ENCODE measurements at regions not wholly inside any gene's neighbourhood (a gene's known extent, or its start where the extent isn't known, plus 50 kb on each side); places are given as distances from the start of the nearest gene placed in this dataset.

DNA sequence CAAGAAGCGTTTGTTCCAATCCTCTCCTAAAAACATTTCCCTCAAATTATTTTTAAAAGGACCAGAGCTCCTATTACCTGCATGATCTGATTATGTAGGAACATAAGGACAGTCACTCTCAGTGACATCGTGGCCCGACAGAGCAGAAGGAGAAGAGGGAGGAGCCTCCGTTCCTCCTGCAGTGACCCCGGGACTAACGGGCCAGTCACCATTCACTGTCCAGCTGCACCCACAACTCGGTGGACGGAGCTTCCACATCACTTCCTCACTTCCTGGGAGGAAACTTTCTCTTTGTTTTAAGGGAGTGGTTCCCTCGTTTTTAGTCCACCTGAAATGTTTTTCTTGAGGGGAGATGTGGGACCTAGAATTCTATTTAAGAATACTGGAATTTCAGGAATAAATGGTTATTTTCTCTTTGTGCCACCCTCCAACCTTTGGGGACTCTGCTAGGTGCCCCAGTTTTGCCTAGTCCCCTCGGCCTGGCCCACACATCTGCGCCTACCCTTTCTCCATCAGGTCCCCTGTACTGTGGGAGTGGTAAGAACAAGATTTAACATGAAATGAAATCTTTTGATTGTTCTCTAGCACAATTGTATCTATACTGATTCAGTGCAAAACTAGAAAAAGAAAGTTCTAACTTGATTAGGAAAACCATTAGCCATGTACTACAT, 173.5 kb upstream of the RNF32 start:
- no peak for TF ChIP-seq GATA2 (IDR thresholded peaks at IDR 0.05; ENCODE audit: low read depth, low read length)

GRCh38 chr7:156466272-156466671, 174.3 kb upstream of the RNF32 start:
- TF ChIP-seq GATA3 (IDR thresholded peaks at IDR 0.05; ENCODE audit: low read depth, low read length) = no peak
- TF ChIP-seq GATA2 (IDR thresholded peaks at IDR 0.05; ENCODE audit: low read depth, low read length) = no peak

GRCh38 chr7:156465186-156465585, 175.4 kb upstream of the RNF32 start:
- no peak for TF ChIP-seq GATA3 (IDR thresholded peaks at IDR 0.05; ENCODE audit: low read depth, low read length)
- no peak for TF ChIP-seq GATA2 (IDR thresholded peaks at IDR 0.05; ENCODE audit: low read depth, low read length)

GRCh38 chr7:156464339-156464738, 176.2 kb upstream of the RNF32 start:
- no peak for TF ChIP-seq GATA3 (IDR thresholded peaks at IDR 0.05; ENCODE audit: low read depth, low read length)
- TF ChIP-seq GATA2 (IDR thresholded peaks at IDR 0.05; ENCODE audit: low read depth, low read length) = no peak

- TF ChIP-seq GATA3 (IDR thresholded peaks at IDR 0.05; ENCODE audit: low read depth, low read length) (no peak), GATA2 (IDR thresholded peaks at IDR 0.05; ENCODE audit: low read depth, low read length) (no peak)
These were observed 177.3 kb upstream of the RNF32 start for GRCh38 chr7:156463280-156463679.

DNA sequence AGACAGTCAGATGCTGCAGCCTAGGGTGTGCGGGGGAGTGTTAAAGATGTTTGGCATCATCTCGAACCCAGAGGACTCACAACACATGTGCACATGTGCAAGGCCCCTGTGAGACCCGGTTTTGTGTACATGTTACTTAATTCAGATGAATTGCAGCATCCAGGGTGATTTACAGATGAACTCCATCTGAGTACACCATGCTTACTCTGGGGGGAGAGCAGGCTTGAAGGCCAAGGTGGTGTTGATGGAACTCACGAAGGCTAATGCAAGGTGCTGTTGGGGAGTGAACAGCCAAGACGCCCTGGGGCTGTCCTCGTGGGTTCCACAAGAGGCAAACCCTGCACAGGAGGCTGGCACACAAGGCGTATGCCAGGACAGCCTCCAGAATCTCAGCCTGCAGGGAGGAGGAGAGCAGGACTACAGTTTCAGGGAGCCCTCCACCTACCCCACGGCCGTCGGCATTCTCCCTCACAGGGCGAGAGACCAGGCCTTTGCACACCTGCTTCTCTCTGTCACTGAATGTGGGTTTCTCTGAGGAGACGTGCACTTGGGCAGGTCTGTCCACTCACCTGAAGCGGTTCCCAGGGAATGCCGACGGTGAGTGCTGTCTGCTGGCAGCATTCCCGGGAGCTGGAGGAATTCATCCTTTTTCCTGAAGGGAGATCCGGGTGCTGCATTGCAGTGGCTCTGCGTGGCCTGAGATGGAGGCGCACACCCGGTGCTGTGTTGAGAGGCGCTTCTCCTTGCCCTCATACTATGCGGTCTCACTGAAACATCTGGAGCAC, 178.5 kb upstream of the RNF32 start:
- TF ChIP-seq GATA2 (IDR thresholded peaks at IDR 0.05; ENCODE audit: low read depth, low read length) (no peak), GATA3 (IDR thresholded peaks at IDR 0.05; ENCODE audit: low read depth, low read length) (no peak)

DNA sequence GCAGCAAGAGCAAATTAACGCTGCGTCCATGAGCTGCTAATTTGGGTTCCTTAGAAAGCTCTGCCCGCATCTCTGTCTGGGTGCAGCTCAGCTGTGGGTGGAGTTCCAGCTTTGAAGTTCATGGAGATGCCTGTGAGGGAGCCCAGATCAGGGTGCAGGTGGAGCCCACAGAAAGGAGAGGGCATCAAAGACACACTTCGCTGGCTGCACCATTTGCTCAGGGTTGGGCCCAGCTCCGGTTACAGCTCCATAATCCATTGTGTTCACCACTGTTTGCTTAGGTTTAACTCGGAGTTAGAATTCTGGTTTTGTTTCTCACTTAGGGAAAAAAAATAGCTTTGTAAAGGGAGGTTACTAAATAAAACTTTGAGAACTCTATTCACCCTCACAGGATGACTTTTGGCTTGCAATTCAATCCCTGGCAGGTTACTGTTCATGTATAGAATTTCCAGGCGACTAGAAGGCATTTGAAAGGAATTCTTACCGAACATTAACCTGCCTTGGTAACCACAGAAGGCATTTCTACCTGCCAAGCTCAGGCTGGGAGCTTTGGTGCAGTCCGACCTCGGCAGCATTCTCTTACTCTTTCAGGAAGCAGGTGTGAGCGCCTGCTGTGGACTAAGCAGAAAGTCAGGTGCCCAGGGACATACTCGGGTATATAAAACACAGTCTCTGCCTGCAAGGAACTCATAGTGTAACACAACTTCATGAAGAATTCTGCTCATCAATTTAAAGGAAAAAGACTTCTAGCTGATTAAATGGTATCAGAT, 179.5 kb upstream of the RNF32 start:
- TF ChIP-seq GATA3 (IDR thresholded peaks at IDR 0.05; ENCODE audit: low read depth, low read length) = no peak
- no peak for TF ChIP-seq GATA2 (IDR thresholded peaks at IDR 0.05; ENCODE audit: low read depth, low read length)

DNA sequence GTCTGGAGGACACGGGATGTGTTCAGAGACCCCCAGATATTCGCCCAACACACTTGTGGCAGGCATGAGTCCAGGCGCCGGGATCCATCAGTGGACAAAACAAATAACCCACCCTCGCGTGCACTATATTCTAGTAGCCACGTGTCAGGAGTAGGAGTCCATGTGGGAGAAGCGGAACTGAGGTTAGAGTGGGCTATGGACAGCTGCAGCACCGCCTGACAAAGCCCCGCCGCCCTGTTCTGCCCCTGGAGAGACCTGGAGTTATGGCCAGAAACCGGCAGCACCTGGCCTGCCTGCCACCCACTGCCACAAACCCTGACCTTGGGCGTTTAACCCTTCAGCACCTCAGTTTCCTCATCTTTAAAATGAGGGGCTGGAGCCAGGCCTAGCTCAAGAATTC, 181.0 kb upstream of the RNF32 start:
- TF ChIP-seq GATA2 (IDR thresholded peaks at IDR 0.05; ENCODE audit: low read depth, low read length) (no peak), GATA3 (IDR thresholded peaks at IDR 0.05; ENCODE audit: low read depth, low read length) (no peak)

DNA sequence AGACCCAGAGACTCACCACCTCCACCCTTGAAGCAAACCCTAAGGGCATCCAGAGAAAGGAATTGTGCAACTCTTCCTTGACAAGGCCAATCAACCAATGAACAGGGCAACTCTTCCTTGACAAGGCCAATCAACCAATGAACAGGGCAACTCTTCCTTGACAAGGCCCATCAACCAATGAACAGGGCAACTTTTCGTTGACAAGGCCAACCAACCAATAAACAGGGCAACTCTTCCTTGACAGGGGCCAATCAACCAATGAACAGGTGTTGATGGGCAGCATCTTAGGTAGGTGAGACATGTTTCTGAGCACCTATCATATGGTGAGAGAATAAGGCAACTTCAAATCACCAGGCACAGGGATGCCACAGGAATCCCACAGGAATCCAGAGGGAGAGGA, 181.5 kb upstream of the RNF32 start:
- no peak for TF ChIP-seq GATA2 (IDR thresholded peaks at IDR 0.05; ENCODE audit: low read depth, low read length)
- no peak for TF ChIP-seq GATA3 (IDR thresholded peaks at IDR 0.05; ENCODE audit: low read depth, low read length)

DNA sequence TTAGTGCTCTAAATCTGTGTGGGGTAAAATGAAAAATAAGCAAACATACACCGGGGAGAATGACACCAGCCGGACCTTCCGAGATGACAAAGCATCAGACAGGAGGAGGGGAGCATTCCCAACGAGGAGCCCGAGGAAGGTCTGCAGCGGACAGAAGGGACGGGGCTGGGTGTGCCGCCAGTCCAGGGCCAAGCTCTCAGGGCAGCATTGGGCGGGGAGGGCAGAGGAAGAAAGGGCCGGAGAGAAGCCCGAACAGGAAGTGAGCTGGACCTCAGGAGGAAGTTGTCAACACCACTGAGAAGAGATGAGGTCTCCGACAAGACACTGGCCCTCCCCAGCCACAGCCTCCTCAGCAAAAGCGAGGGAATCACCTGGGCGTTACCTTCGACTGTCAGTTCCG, 182.6 kb upstream of the RNF32 start:
- TF ChIP-seq GATA2 (IDR thresholded peaks at IDR 0.05; ENCODE audit: low read depth, low read length) = no peak
- TF ChIP-seq GATA3 (IDR thresholded peaks at IDR 0.05; ENCODE audit: low read depth, low read length) = no peak

- no peak for TF ChIP-seq GATA2 (IDR thresholded peaks at IDR 0.05; ENCODE audit: low read depth, low read length)
- no peak for TF ChIP-seq GATA3 (IDR thresholded peaks at IDR 0.05; ENCODE audit: low read depth, low read length)
These were observed 184.0 kb upstream of the RNF32 start for GRCh38 chr7:156456503-156457115.

GRCh38 chr7:156456032-156456431, 184.5 kb upstream of the RNF32 start:
- TF ChIP-seq GATA3 (IDR thresholded peaks at IDR 0.05; ENCODE audit: low read depth, low read length) (no peak), GATA2 (IDR thresholded peaks at IDR 0.05; ENCODE audit: low read depth, low read length) (no peak)

GRCh38 chr7:156450473-156450872, 190.1 kb upstream of the RNF32 start:
- TF ChIP-seq GATA2 (IDR thresholded peaks at IDR 0.05; ENCODE audit: low read depth, low read length) = no peak
- TF ChIP-seq GATA3 (IDR thresholded peaks at IDR 0.05; ENCODE audit: low read depth, low read length) = no peak

- TF ChIP-seq GATA3 (IDR thresholded peaks at IDR 0.05; ENCODE audit: low read depth, low read length) (no peak), GATA2 (IDR thresholded peaks at IDR 0.05; ENCODE audit: low read depth, low read length) (no peak)
These were observed 191.7 kb upstream of the RNF32 start for GRCh38 chr7:156448918-156449317.

All from SH-SY5Y (cell line).